GM12878 (cell line): ENCODE measurements at regions not wholly inside any gene's neighbourhood (a gene's known extent, or its start where the extent isn't known, plus 50 kb on each side); places are given as distances from the start of the nearest gene placed in this dataset.

Source experiments
- EZH2 ChIP-seq: IDR thresholded peaks from 2 replicates; pipeline ENCODE4 v1.6.1; 2012; ENCODE audit warnings: low read depth, mild to moderate bottlenecking, control low read depth, inconsistent platforms, low read length, borderline replicate concordance; ENCODE audit not compliant: control insufficient read depth
- TF ChIP-seq, protein P1 (sequence below), 3 experiments: IDR thresholded peaks in 2 of 3; conservative IDR thresholded peaks in 1 of 3; 2 replicates each; pipeline ENCODE4 v1.5.1; 2011; ENCODE audit warnings: low read depth in 3 of 3, low read length in 3 of 3, mild to moderate bottlenecking in 3 of 3, control low read depth in 2 of 3, moderate library complexity in 2 of 3, inconsistent platforms in 1 of 3, mixed read lengths in 1 of 3; ENCODE audit not compliant: control insufficient read depth in 2 of 3, insufficient read depth in 1 of 3; ENCODE audit errors: extremely low read depth in 1 of 3

GRCh38 chr5:143479394-143479793 lies 75.9 kb upstream of the NR3C1 start:
- TF ChIP-seq EZH2 = no peak
- TF ChIP-seq, protein P1, sequence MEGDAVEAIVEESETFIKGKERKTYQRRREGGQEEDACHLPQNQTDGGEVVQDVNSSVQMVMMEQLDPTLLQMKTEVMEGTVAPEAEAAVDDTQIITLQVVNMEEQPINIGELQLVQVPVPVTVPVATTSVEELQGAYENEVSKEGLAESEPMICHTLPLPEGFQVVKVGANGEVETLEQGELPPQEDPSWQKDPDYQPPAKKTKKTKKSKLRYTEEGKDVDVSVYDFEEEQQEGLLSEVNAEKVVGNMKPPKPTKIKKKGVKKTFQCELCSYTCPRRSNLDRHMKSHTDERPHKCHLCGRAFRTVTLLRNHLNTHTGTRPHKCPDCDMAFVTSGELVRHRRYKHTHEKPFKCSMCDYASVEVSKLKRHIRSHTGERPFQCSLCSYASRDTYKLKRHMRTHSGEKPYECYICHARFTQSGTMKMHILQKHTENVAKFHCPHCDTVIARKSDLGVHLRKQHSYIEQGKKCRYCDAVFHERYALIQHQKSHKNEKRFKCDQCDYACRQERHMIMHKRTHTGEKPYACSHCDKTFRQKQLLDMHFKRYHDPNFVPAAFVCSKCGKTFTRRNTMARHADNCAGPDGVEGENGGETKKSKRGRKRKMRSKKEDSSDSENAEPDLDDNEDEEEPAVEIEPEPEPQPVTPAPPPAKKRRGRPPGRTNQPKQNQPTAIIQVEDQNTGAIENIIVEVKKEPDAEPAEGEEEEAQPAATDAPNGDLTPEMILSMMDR (IDR thresholded peaks at IDR 0.05 in 2 of 3, conservative IDR thresholded peaks at IDR 0.05 in 1 of 3; ENCODE audit: control insufficient read depth in 2 of 3, extremely low read depth in 1 of 3, insufficient read depth in 1 of 3, low read depth in 3 of 3, low read length in 3 of 3) = no peak
